ENCODE measurements at regions not wholly inside any gene's neighbourhood (a gene's known extent, or its start where the extent isn't known, plus 50 kb on each side); places are given as distances from the start of the nearest gene placed in this dataset.

DNA sequence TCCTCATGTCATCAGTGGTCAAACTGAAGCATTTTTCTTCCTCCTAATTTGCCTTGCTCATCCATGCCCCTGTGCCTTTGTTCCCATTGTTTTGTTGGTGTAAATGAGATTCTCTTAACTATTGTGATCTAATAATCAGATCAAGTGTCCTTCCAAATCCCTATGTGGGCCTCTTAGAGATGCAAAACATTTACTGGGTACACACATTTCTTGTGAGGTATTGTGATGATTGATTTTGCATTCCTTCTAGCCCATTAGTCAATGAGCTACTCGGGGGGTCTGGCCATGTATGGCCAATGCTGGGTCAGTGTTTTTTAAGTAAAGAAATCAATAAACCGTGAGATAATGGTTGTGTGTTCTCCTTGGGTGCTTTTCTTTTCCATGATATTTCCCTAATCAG is 580.4 kb downstream of the VGLL3 start:
- TF ChIP-seq, protein P1, sequence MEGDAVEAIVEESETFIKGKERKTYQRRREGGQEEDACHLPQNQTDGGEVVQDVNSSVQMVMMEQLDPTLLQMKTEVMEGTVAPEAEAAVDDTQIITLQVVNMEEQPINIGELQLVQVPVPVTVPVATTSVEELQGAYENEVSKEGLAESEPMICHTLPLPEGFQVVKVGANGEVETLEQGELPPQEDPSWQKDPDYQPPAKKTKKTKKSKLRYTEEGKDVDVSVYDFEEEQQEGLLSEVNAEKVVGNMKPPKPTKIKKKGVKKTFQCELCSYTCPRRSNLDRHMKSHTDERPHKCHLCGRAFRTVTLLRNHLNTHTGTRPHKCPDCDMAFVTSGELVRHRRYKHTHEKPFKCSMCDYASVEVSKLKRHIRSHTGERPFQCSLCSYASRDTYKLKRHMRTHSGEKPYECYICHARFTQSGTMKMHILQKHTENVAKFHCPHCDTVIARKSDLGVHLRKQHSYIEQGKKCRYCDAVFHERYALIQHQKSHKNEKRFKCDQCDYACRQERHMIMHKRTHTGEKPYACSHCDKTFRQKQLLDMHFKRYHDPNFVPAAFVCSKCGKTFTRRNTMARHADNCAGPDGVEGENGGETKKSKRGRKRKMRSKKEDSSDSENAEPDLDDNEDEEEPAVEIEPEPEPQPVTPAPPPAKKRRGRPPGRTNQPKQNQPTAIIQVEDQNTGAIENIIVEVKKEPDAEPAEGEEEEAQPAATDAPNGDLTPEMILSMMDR (IDR thresholded peaks at IDR 0.05; ENCODE audit: poor library complexity), result no peak
- TF ChIP-seq EZH2 (IDR thresholded peaks at IDR 0.05; ENCODE audit: borderline replicate concordance) (no peak), EZH2phosphoT487 (IDR thresholded peaks at IDR 0.05; ENCODE audit: low read depth, severe bottlenecking, unreplicated experiment) (no peak)
